NCI-H1417 (cell line): ENCODE measurements at regions not wholly inside any gene's neighbourhood (a gene's known extent, or its start where the extent isn't known, plus 50 kb on each side); places are given as distances from the start of the nearest gene placed in this dataset.
A peak's percentile ranks its signal among the peaks of the same experiment; 100 is the strongest.
"Not testable (repeated sequence)": the region's sequence is repeated elsewhere in the genome, so short reads cannot be mapped to it uniquely, and the experiment has no call there.

Experiments
- DNase-seq, 3 experiments: peaks; one replicate each; lab custom pipeline; 2025; lab: John Stamatoyannopoulos, UW

DNA sequence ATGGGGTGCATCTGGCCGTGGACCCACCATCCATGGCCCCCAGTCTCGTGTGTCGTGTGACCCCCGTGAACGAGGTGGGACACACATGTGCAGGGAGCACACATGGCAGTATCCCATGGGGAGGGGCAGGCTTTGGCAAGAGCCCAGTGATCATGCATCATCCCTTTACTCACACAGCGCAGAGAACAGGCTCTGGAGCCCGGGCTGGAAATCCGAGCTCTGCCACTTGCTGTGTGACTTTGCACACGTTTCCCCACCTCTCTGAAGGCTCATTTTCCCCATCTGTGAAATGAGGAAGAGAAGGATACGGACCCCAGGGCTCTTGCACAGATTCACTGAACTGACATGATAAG, 119.9 kb downstream of the PHETA1 start:
- no peak for DNase-seq

DNA sequence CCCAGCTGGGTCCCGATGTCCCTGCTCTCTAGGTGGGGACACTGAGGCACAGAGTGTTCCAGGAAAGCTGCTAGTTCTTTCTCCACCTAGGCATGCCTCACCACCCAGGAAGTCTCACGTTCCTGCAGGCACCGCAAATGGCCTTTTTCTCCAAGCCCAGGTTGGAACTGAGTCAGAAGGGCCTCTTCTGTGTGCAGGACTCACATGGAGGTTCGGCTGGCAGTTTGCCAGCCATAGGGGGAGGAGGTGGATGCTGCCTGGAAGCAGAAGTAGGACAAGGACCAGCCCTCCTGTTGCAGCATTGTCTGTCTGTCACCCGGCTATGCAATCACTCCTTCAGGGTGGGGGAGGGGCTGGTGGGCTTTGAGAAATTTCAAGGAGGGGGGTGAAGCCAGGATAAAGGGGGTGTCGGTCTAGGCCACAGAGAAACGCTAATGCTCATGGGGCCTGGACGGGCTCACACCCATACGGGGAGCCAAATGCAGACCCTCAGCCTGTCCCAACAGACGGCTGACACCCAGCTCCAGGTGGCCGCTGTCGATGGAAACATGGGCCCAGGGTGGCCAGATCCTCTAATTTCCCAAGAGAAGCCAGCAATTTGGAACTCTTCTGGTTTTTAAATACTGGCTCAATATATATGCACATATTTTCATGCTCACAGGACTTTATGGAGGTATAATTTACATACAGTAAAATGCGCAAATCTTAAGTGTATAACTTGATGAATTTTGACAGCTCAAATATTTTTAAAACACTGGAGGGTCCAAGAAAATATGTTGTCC, 120.5 kb downstream of the PHETA1 start:
- peak in 2 of 3 experiments; percentile 49 to 63 for DNase-seq

DNA sequence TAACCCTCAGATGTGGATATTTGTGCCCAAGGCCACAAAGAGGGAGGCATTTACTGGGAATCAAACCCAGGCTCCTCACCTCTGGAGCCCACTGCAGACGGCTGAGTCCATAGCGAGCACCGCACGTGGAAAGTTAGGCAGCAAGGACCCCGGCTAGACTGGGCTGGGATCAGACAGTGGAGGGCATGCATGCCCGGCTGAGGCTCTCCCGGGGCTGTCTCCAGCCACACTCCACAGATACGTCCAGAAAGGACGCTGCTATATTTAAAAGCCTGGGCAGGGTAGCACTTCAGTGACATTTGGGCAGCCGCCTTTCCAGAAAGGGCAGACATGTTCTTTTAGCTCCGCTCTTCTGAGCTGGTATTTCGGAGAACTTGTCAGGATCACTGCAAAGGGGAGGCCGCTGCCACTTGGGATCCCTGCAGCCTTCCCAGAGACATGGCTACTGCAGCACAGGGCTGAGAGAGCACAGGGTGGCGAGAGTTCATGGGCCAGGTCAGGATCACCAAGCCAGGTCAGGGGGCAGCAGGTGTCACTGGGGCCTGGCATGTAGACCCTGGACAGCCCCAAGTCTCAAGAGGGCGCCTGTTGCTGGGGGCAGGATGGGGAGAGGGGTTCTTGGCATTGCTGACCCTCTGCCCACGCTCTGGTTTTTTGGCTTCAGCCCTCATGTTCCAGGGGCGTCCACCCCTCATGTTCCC, 121.7 kb downstream of the PHETA1 start:
- DNase-seq = no peak

DNA sequence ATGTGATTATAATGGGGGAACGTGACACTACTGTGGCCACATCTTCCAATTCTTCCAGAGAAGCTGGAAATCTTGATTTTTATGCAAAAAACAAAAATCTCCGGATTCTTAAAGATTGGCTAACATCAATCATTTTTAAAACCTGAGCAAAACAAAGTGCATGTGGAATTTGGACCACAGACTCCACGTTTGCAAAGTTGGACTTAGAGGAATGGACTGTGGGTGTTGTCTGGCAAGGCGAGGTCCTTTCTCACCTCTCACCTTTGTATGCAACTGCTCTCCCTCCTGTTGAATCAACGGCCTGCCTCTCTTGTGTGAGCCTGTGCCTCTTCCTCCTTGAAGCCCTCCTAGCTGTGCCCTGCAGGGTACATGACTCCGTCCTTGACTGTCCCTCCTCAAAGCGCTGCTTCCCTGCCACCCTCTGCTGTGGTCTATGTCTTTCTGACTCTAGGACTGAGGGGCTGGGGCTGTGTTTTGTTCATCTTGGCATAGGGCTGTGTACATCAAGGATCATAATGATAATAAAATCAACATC, 122.4 kb downstream of the PHETA1 start:
- DNase-seq = no peak

DNA sequence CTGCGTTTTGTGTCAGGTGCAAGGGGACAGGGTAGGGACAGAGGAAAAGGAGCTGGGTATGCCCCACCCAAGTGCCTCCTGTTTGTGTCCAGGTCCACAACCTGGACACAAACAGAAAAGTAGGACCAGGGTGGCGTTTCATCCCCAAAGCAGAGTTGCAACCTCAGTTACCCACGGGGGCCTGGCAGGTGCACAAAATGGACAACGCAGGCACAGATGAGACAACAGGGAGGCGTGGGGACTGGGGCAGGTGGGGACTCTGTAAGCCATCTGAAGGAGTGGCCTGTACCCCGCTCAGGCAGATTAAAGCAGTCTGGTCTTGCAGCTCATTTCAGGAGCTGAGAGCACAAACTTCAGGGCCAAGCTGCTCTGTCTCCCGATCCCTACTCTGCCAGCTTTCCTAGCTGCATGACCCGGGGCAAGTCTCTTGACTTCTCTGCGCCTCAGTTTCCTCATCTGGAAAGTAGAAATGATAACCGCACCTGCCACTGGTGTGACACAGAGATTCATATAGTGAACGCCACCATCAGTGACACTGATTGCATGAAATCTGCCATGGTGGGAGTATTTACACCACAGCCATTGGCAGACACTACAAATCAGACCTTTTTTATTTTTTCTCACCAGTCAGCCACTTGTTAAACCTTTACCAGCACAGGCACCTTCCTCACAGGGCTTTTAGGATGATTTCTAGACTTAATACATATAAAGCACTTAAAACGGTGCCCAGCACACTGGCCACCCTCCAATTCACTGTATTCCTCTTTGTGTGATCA, 123.0 kb downstream of the PHETA1 start:
- no peak for DNase-seq

DNA sequence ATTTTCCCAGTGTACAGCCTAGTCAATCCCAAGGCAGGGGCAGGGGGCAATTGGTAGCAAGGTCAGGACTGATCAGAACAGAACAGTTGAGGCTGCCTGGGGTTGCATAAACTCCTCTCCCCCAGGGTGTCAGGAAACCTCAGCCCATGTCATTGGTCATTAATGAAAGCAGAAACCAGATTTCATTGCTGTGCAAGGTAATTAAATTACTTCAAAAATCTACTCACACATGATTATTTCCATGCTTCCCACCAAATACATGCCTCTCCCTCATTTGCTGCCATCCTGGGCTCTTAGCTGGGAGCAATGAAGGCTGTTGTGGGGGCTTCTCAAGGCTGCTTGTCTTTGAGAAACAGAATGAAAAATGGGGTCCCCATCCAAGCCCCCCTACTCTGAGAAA, 124.2 kb downstream of the PHETA1 start:
- no peak for DNase-seq

DNA sequence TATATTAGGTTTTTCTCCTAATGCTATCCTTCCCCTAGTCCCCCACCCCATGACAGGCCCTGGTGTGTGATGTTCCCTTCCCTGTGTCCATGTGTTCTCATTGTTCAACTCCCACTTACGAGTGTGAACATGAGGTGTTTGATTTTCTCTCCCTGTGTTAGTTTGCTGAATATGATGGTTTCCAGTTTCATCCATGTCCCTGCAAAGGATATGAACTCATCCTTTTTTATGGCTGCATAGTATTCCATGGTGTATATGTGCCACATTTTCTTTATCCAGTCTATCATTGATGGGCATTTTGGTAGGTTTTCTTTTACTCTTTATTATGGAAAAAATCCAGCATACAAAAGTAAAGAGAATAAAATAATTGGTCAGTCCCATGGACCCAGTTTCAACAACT, 126.1 kb downstream of the PHETA1 start:
- DNase-seq = not testable (repeated sequence)

DNA sequence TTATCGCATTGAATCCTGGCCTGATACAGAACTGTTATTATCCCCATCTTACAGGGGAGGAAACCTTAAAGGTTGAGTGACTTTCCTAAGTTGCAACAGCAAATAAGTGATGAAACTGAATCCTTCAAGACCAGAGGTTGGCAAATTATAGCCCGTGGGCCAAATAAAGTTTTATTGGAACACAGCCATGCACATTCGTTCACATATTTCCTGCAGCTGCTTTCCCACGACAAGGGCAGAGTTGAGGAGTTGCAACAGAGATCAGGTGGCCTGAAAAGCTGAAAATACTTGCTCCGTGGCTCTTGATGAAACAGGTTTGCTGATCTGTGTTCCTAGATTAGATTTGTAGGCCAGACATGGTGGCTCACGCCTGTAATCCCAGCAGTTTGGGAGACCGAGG, 126.7 kb downstream of the PHETA1 start:
- DNase-seq = no peak

DNA sequence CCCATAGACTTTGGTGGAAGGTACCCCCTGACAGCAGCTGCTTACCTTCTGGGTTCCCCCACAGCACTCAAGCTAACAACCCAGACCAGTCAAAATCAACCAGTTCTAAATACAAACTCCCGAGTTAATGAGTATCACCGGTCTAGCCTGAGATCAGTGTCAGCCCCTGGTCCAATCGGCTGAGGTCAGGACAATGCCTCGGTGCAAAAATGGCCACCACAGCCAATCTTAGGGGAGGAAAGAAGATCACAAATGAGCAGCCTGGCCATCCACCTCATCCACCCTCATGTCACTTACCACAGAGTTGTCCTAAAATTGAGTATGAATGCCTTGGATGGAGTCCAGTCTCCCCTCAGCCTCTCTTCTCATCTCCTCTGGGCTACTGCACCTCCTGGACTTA, 128.5 kb downstream of the PHETA1 start:
- no peak for DNase-seq

DNA sequence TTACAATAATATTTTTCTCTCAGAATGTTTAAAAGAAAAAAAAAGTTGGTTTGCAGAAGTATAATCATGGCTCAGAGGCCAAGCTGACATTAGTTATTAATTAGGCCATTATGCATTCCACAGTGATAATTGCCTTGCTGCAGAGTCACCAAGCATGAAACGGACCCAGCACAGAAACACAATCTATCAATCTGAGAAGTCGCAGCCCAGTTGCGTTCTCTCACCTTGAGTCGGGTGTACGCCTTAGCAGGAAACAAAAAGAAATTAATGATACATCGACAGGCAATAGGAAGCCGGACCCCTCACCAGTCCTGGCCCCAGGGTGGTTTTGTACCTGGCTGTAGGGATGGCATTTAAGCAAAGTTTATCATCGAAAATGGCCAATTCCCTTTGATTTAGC, 129.7 kb downstream of the PHETA1 start:
- DNase-seq = no peak

DNA sequence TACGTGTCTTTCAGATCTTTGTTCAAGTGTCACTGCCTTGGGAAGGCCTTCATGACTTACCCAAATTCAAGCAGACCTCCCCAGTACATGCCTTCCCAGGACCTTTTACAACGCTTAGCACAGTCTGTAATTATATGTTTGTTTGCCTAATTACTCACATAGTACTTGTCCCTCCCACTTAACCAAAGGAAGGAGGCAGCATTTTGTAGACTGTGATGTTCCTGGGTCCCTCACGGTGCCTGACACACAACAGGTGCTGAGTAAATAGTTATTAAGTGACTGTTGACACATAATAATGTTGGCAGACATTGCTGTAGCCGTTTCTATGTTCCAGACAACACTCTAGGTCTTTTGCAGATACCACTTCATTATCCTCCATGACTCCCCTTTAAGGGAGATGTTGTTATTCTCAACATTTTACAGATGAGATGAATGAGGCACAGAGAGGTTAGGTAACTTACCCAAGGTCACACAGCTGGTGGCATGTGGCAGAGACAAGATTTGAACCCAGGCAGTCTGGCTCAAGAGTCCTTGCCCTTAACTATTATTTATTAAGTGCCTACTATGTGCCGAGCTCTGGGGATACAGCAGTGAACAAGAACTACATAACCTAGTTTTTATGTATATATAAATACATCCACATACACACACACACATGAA, 130.7 kb downstream of the PHETA1 start:
- peak in 2 of 3 experiments; percentile 66 to 88 for DNase-seq

DNA sequence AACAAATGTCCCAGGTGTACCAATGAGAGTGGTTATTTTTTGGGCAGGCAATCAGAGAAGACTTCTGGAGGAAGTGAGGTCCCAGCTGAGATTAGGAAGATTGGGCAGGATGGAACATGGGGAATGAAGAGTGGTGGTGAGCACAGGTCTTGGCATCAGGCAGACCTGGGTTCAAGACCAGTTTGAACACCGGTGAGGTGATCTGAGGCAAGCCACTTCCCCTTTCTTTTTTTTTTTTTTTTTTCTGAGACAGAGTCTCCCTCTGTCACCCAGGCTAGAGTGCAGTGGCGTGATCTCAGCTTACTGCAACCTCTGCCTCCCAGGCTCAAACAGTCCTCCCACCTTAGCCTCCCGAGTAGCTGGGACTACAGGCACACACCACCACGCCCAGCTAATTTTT, 134.4 kb downstream of the PHETA1 start:
- DNase-seq = not testable (repeated sequence)

DNA sequence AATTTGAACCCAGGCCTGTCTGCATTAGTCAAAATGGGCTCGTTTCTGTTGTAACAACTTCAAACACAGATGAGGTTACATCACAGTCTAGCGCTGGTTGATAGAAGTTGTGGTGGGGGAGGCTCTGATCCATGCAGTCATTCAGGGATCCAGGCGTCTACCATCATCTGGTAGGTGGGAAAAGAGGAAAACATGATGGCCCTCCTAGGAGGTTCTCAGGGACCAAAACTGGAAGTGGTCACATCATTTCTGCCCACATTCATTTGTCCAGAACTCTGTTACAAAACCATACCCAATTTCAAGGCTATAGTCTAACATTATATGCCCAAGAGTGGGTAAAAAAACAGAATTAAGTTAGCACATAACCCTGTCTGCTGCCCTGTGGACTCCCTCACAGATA, 135.1 kb downstream of the PHETA1 start:
- DNase-seq = no peak

DNA sequence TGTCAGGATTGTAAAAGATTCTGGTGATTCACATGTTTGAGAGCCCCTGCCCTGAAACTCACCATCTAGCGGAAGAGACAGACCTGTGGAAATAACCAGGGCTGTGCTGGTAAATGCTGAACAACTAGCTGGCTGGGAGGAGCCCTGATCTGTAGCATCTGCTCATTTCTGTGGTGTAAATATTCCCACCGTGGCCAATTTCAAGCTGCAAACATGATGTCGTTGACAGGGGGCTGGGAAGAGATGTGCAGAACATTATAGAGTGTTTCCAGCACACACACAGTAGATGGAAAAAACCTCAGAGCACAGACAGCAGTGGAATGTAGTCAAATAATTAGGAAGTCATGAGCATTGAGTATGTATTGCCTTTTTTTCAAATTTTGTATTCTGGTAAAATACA, 138.2 kb downstream of the PHETA1 start:
- no peak for DNase-seq

DNA sequence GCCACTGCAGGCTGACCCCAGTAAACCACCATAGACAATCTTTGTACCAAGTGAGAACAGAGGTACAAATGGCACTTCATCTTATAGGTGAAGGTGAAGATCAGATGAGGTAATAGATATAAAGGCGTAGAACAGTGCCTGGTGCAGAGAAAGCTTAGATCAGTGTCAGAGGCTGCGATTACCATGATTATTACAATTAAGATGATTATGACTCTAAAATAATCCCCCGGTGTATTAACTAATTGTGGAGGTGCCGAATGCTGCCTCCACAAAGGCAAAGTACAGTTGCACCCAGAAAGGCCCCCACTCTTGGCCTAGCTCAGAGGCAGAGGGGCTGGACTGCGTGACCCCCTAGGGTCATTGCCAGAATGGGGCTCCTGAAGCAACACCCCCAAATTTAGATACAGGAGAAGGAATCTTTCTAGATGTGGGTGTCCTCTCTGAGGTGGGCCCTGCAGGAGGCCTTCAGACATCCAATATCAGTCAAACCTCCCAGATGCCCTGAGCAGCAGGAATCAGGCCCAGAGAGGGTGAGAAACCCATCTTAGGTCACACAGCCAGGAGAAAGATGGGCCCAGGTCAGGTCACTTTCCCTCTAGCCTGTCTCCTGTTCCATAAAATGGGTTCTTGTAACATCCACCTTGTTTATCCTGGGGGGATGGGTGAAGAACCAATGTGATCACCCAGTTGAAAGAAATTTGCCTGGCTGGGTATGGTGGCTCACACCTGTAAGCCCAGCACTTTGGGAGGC, 139.8 kb downstream of the PHETA1 start:
- DNase-seq = no peak

DNA sequence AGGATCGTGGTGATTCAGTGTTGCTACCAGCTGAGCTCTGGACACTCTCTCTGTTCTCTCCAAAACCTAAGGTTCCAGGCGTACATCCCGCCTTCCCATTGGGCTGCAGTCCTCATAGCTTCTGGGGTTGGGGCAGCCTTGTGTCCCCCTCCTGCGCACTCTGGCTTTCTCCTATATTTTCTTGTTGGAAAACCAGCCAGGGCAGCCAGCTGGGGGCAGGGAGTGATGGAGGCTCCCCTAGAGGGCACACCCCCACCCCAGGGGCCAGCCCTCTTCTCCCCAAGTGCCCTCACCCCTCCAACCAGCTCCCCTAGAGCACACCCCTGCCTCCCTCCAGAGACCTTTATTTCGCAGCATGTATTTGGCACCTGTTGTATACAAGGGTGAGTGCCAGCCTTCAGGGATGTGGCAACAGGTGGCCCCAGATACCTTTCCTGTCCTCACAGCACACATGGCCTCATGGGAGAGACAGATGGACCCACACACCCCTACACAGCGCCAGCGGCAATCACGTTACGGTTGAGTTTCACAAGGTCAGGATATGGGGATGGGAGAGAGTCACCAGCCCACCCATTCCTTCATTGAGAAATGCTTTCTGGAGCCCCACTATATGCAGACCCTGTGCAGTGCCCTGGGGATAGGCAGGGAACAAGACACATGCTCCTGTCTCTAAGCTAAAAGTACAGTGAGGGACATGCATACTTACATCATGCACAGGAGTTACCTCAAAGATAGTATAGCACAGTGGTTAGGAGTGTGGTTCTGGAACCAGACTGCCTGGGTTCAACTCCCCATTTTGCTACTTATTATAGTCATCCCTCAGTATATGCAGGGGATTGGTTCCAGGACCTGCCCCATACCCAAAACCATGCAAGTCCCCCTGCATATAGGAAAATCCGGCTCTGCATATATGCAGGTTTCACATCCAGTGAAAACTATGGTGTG, 141.1 kb downstream of the PHETA1 start:
- no peak for DNase-seq

DNA sequence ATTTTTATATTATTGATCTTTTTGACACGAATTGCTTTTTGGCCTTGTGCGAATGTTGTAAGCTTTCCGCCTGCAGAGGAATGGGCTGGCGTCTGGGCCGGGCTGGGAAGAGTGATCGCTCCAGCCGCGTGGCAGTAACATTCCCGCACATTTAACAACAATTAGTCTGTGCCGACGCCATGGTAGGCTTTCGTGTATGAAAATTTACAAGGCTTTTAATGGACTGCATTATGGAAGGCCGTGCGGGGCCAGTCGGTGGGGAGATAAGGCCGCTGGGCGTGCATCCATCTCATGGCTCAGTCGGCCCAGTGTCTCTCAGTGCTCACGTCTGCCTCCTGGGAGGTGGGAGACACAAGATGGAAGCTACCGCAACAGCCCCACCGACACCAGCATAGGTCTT, 142.2 kb downstream of the PHETA1 start:
- no peak for DNase-seq

DNA sequence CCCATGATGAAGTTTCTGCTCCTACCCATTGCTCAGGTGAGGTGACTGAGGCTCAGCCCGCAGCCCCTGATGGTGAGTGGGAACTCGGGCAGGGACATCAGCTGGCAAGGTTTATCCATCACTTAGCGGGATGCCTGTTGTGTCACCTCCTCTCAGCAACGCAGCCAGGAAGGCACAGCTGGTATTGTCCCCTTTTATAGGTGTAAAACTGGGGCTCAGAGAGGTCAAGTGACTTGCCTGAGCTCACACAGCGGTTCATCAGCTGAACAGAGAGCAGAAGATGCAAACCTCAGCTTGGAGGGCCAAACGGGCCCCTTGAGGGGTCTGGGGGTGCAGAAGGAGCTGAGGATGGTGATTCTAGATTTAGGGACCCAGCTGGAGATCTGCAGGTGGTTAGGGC, 143.6 kb downstream of the PHETA1 start:
- no peak for DNase-seq

DNA sequence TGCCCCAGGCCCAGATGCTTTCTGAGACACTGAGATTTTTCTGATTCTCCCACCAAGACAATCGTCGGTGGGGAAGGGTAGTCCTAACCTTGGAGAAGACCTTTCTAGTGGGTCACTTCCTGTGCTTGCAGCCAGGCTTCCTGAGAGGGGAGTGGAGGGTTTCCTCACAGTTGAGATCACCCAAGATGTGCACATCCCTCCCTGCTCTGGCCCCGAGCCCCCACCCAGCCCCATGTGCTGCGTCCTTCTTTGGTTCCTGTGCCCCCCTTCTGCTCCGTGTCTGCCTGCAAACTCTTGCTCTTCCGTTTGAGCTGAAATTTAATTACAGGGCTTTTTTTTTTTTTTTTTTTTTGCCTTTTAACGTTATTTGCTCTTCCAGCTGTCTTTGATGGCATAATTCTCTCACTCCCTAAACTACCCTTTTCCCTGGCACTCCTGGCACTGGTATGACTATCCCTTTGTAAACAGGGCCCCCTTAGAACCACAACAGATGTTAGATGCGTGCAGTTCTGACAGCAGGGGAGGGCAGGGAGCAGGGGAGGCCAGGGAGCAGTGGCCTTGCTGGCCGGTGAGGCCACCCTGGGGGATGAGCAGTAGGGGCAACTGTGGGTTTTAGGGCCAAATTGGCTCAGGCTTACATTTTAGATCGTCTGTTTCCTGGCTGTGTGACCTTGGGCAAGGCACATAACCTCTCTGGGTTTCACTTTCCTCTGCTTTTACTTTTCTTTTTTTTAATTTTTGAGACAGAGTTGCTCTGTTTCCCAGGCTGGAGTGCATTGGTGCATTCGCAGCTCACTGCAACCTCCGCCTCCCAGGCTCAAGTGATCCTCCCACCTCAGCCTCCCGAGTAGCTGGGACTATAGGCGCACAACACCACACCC, 144.5 kb downstream of the PHETA1 start:
- DNase-seq = peak in 2 of 3 experiments; percentile 30 to 74
